GM20000 (cell line): ENCODE measurements at regions not wholly inside any gene's neighbourhood (a gene's known extent, or its start where the extent isn't known, plus 50 kb on each side); places are given as distances from the start of the nearest gene placed in this dataset.

ENCODE experiments used
- DNase-seq: peaks from one replicate; pipeline ENCODE4 v3.0.0; 2012; ENCODE audit warnings: low spot score
- TF ChIP-seq, protein P1 (sequence below): IDR thresholded peaks from 2 replicates; pipeline ENCODE4 v1.5.1; 2012; ENCODE audit warnings: mild to moderate bottlenecking, control low read depth; ENCODE audit errors: extremely low read depth, missing control alignments

DNA sequence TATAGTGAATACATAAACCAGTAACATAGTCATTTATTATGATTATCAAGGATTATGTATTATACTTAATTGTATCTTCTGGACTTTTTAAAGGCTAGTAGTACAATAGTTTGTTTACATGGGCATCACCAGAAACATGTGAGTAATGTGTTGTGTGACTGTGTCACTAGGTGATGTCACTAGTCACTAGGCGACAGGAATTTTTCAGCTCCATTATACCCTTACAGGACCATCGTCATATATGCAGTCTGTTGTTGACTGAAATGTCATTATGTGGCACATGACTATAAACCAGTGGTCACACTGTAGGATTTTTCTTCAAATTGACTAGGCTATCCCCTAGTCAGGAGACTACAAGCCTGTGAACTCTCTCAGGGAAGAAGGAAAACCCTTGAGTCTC is 86.5 kb upstream of the CENPW start:
- TF ChIP-seq, protein P1, sequence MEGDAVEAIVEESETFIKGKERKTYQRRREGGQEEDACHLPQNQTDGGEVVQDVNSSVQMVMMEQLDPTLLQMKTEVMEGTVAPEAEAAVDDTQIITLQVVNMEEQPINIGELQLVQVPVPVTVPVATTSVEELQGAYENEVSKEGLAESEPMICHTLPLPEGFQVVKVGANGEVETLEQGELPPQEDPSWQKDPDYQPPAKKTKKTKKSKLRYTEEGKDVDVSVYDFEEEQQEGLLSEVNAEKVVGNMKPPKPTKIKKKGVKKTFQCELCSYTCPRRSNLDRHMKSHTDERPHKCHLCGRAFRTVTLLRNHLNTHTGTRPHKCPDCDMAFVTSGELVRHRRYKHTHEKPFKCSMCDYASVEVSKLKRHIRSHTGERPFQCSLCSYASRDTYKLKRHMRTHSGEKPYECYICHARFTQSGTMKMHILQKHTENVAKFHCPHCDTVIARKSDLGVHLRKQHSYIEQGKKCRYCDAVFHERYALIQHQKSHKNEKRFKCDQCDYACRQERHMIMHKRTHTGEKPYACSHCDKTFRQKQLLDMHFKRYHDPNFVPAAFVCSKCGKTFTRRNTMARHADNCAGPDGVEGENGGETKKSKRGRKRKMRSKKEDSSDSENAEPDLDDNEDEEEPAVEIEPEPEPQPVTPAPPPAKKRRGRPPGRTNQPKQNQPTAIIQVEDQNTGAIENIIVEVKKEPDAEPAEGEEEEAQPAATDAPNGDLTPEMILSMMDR, result no peak
- no peak for DNase-seq

DNA sequence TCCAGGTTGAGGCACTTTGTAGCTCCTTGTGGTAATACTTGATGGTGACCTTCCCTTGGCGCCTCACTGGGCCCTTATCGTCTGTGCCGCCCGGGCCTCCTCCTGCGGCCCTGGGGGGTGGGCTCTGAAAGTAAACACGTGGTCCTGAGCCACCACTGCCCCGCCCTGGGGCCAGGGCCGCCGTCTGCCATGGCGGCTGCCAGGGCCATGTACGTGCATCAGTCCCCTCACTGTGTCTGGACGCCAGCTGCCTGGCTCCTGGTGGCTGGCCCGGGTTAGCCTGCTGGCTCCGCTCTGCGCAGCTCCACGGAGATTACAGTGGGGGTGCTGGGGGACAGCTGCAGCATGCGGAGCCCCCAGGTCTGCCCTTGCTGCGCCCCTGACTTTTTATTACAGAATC is 81.8 kb upstream of the CENPW start:
- TF ChIP-seq, protein P1, result no peak
- no peak for DNase-seq

DNA sequence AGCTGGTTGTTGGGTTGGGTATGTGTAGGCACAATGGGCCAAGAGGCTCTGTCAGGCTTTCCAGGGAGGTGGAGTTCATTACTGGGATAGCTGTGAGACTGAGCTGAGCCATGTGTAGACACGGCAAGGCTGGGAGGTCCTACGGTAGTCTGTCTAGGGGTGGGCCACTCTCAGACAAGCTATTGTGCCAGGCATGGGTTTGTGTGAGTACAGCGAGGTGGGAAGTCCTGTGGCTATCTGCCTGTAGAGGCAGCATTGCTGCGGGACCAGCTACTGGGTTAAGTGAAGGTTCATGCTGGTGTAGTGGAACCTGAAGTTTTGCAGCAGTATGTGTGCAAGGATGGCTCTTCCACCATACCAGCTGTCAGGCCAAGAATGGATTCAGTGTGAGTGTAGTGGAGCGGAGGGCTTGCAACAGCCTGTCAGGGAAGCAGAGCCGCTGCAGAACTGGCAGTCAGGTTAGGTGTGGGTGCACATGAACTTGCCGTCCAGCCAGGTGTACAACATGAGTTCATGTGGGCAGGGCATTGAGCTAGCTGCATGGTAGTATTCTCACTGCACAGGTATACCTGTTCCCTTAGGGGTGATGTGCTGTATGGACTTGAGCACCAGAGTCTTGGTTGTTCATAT is 78.0 kb upstream of the CENPW start:
- no peak for DNase-seq
- TF ChIP-seq, protein P1, result no peak

DNA sequence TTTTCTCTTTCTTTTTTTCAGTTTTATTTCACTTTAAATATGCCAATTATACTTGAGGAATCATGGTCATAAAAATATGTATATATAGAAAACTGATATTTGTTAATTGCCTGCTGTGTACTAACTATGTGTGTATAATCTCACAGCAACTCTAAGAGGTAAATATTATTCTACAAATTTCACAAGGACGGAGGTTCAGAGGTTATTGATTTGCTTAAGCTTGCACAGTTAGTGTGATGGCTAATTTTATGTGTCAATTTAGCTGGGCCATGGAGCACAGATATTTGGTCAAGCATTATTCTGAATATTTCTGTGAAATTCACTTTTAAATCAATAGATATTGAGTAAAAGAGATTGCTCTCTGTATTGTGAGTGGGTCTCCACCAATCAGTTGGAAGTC is 75.7 kb upstream of the CENPW start:
- TF ChIP-seq, protein P1, result no peak
- no peak for DNase-seq

DNA sequence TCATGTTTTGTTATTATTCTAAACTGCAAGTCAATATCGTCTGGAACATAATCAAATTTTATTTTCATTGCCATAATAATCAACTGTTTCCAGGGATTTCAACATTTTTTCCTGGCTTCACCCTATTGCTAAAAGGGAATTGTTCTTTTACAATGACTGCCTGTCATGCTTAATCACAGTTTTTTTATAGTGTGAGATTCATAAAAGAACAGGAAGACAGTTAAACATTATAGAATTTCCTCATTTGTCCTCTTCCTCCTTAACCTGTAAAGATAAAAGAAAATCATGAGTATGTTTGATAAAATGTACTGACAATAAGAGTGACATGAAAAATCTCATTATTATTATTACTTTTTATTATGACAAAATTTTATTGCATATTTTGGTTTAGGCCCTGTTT is 73.3 kb upstream of the CENPW start:
- TF ChIP-seq, protein P1, result no peak
- DNase-seq, result no peak

DNA sequence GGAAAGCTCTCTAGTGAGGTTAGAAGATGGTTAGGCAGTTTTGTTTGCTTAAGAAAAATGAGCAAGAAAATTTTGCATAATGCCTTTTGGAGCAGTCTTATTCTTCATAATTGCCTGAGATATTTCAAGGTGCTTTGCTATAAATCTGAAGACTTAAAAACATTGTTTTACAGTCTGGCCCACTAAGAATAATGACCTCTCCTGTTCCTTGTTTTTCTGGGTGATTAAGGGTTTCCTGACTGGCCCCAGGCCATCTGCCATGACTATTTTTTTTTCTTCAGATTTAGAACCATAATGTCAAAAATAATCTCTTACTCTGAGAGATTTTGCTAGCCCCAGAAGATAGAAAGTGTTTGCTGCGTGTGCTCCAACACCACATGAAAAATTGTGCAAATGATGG is 72.3 kb upstream of the CENPW start:
- no peak for DNase-seq
- TF ChIP-seq, protein P1, result no peak

DNA sequence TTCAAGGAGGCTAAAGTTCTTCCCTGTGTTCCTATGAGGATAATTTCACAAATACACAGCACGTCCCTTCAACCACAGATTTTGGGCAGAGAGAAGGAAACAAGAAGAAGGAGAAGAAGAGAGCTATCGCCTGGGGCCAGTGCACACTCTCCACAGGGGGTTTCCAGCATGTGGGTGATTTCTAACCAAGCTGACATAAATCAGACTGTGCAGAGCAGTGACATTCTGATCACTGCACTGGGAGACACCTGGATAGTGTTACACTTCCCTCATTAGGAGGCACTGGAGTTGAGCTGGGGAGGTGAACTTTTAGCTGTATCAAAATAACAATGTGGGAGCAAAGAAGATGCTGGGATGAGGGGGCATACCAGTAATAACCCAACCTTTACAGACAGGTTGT is 71.8 kb upstream of the CENPW start:
- TF ChIP-seq, protein P1, result no peak
- peak; percentile 39 for DNase-seq
